ENCODE measurements at regions not wholly inside any gene's neighbourhood (a gene's known extent, or its start where the extent isn't known, plus 50 kb on each side); places are given as distances from the start of the nearest gene placed in this dataset.

DNA sequence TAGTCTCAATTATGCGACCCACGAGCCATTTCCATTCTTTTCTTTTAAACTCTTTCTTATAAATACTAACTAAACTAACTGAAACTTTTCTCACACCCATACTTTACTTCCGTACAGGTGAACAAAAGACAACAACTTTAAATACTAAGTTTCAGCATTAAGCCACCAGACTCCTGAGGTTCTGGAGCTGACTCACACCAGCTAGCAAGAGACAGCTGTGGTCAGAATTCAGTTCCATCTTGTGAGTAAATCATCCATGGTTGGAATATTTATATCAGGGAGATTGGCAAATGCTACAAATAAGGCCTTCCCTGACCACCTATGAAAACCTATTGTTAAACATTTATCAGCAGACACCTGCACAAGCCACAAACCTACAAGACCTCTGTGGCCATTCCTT, 897.0 kb downstream of the EFNB2 start:
- TF ChIP-seq YY1 (IDR thresholded peaks at IDR 0.05; ENCODE audit: insufficient read depth, insufficient read length) (no peak), ZNF274 (IDR thresholded peaks at IDR 0.05; ENCODE audit: low read depth, low read length) (no peak)
